Naive thymus-derived CD4-positive, alpha-beta T cell (primary cell): ENCODE measurements at regions not wholly inside any gene's neighbourhood (a gene's known extent, or its start where the extent isn't known, plus 50 kb on each side); places are given as distances from the start of the nearest gene placed in this dataset.

ENCODE experiments used
- ATAC-seq: fragments of 150-1000 bp; cut with Tn5 transposase; 2 replicates; pipeline ENCODE4 v1.10.0; 2021; ENCODE audit warnings: mild to moderate bottlenecking, moderate library complexity
- CTCF ChIA-PET: fragments of 350-600 bp; sonication (Branson Sonifier 250); formaldehyde crosslinking; loops from one replicate; lab custom pipeline; 2021; ENCODE audit warnings: antibody characterized with exemption; lab: Charles Lee
- POLR2A ChIA-PET: fragments of 350-600 bp; sonication (Branson Sonifier 250); formaldehyde crosslinking; loops from one replicate; lab custom pipeline; 2021; ENCODE audit warnings: antibody characterized with exemption, inconsistent platforms; lab: Charles Lee
- DNase-seq, 9 donors: peaks; one replicate each; pipeline versions ENCODE4 v3.0.0 to v3.0.0-alpha.2; 2020 to 2022; ENCODE audit warnings: mixed read lengths in 1 of 9
- H3K27ac ChIP-seq: one replicate; pipeline ENCODE4 v1.7.0; 2013; ENCODE audit warnings: mild to moderate bottlenecking, low read depth, low read length, moderate library complexity
- H3K27me3 ChIP-seq, 2 donors: one replicate each; pipeline ENCODE4 v1.7.0; 2013; ENCODE audit warnings: low read length in 2 of 2, mild to moderate bottlenecking in 2 of 2, moderate library complexity in 2 of 2; ENCODE audit not compliant: control insufficient read depth in 2 of 2, insufficient read depth in 2 of 2
- H3K36me3 ChIP-seq, 3 experiments: 1 replicate in 2 of 3; 2 replicates in 1 of 3; pipeline ENCODE4 v1.7.0; 2013; ENCODE audit warnings: low read length in 3 of 3, mild to moderate bottlenecking in 3 of 3, moderate library complexity in 1 of 3; ENCODE audit not compliant: insufficient read depth in 3 of 3, control insufficient read depth in 2 of 3
- H3K4me1 ChIP-seq, 2 donors: one replicate each; pipeline ENCODE4 v1.7.0; 2013; ENCODE audit warnings: low read length in 2 of 2, mild to moderate bottlenecking in 2 of 2, moderate library complexity in 1 of 2; ENCODE audit not compliant: control insufficient read depth in 2 of 2, insufficient read depth in 2 of 2
- H3K4me3 ChIP-seq: 2 replicates; pipeline ENCODE4 v1.7.0; 2013; ENCODE audit warnings: mild to moderate bottlenecking, low read length
- H3K9me3 ChIP-seq, 3 experiments: 1 replicate in 2 of 3; 2 replicates in 1 of 3; pipeline ENCODE4 v1.7.0; 2013; ENCODE audit warnings: low read length in 3 of 3; ENCODE audit not compliant: control insufficient read depth in 2 of 3
- H3K27ac Mint-ChIP-seq, 9 donors: one replicate each; pipeline ENCODE4 v1.8.0; 2020 to 2022; ENCODE audit warnings: mixed read lengths in 9 of 9, mild to moderate bottlenecking in 8 of 9, moderate library complexity in 5 of 9, inconsistent platforms in 2 of 9
- H3K27me3 Mint-ChIP-seq, 5 donors: one replicate each; pipeline ENCODE4 v1.8.0; 2021 to 2022; ENCODE audit warnings: mixed read lengths in 5 of 5, mild to moderate bottlenecking in 1 of 5
- H3K36me3 Mint-ChIP-seq, 5 donors: one replicate each; pipeline ENCODE4 v1.8.0; 2020 to 2022; ENCODE audit warnings: mixed read lengths in 5 of 5, mild to moderate bottlenecking in 3 of 5, inconsistent platforms in 1 of 5
- H3K4me1 Mint-ChIP-seq, 7 donors: one replicate each; pipeline ENCODE4 v1.8.0; 2020 to 2022; ENCODE audit warnings: mixed read lengths in 7 of 7, mild to moderate bottlenecking in 3 of 7, inconsistent platforms in 1 of 7
- H3K4me3 Mint-ChIP-seq, 10 donors: one replicate each; pipeline ENCODE4 v1.8.0; 2020 to 2022; ENCODE audit warnings: mild to moderate bottlenecking in 10 of 10, mixed read lengths in 10 of 10, moderate library complexity in 6 of 10, inconsistent platforms in 2 of 10
- H3K9me3 Mint-ChIP-seq, 11 donors: one replicate each; pipeline ENCODE4 v1.8.0; 2020 to 2022; ENCODE audit warnings: mixed read lengths in 11 of 11, mild to moderate bottlenecking in 4 of 11, inconsistent platforms in 1 of 11, moderate library complexity in 1 of 11
- intact Hi-C, 2 donors: fragments of 100-400 bp; cut with micrococcal nuclease; formaldehyde crosslinking; loops; one replicate each; pipeline ENCODE4 v1.15.1; 2023

DNA sequence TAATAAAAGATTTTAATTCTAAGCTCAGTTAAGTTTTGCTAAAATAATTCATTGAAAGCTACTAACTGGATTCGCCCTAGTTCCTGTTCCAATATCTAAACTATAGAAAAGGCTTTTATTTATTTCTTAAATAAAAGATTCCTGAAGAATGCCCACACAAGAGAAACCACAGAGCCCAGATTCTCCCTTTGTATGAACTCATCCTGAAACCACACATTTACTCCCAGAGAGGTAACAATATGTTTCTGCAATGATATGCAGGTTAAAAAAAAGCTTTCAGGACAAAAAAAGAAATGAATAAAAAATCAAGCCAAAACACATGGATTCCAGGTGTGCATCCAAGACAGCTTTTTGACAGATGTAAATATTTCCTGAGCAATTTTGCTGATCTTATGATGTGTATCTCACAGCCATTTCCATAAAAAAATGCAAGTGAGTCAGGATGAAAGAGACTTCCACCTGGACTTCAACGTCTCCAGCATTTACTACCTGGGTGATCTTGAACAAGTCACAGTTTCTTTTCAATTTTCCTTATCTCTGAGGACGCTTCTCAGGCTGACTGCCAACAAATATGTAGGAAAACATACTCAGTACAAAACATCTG, 234.4 kb upstream of the FAT1 start:
- no peak overlapping the region for H3K27ac ChIP-seq
- H3K36me3 ChIP-seq: no peaks in the 10 kb centered on the region
- Mint-ChIP-seq H3K27me3 (no peaks in the 10 kb centered on the region), H3K4me1 (no peaks in the 10 kb centered on the region), H3K36me3 (no peaks in the 10 kb centered on the region), H3K9me3 (peaks cover 0 to 19% (median 5%) of the 10 kb centered on the region in 11 donors), H3K27ac (no peak overlapping the region), H3K4me3 (no peak overlapping the region)
- no peak overlapping the region for H3K4me3 ChIP-seq
- DNase-seq (no peak), ATAC-seq (no peak)
- CTCF ChIA-PET: no interaction called here
- no peaks in the 10 kb centered on the region for H3K4me1 ChIP-seq
- POLR2A ChIA-PET: no interaction called here
- H3K9me3 ChIP-seq: no peaks in the 10 kb centered on the region
- H3K27me3 ChIP-seq: no peaks in the 10 kb centered on the region
- intact Hi-C loops: no loop called here

DNA sequence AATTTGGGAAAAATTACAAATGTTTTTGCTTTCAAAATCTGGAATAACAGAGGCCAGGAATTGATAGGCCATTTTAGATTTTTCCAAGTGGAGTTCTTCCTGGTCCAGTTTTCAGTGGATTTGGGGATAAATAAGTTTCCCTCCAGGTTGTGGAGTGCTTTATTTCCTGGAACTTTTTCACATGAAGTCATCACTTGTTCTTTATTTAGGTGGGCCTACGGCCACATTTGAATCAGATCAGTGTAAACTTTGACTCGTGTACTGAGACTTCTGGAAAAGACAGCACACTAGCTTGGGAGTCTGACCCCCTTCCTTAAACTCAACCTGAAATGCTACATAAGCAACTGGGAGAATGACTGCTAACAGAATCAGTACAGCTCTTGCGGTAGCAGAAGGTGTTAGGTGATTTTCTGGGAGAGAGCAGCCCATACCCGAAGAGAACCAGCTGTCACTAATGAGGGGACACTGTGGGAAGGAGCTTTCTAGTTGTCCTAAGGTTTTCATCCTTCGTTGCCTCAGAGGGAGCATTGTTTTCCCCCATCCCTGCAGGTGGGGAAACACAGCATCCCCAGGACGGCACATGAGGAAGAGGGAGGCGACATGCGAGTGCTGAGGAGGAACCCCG, 235.2 kb upstream of the FAT1 start:
- Mint-ChIP-seq H3K9me3 (peaks cover 0 to 14% (median 5%) of the 10 kb centered on the region in 11 donors), H3K4me1 (no peaks in the 10 kb centered on the region), H3K36me3 (no peaks in the 10 kb centered on the region), H3K4me3 (no peak overlapping the region), H3K27me3 (no peaks in the 10 kb centered on the region), H3K27ac (no peak overlapping the region)
- H3K9me3 ChIP-seq: no peaks in the 10 kb centered on the region
- intact Hi-C loops: no loop called here
- no peak for ATAC-seq
- no peak overlapping the region for H3K27ac ChIP-seq
- no peaks in the 10 kb centered on the region for H3K36me3 ChIP-seq
- no peaks in the 10 kb centered on the region for H3K4me1 ChIP-seq
- ChIA-PET POLR2A (no interaction called here), CTCF (no interaction called here)
- DNase-seq: no peak
- H3K27me3 ChIP-seq: no peaks in the 10 kb centered on the region
- H3K4me3 ChIP-seq: no peak overlapping the region

DNA sequence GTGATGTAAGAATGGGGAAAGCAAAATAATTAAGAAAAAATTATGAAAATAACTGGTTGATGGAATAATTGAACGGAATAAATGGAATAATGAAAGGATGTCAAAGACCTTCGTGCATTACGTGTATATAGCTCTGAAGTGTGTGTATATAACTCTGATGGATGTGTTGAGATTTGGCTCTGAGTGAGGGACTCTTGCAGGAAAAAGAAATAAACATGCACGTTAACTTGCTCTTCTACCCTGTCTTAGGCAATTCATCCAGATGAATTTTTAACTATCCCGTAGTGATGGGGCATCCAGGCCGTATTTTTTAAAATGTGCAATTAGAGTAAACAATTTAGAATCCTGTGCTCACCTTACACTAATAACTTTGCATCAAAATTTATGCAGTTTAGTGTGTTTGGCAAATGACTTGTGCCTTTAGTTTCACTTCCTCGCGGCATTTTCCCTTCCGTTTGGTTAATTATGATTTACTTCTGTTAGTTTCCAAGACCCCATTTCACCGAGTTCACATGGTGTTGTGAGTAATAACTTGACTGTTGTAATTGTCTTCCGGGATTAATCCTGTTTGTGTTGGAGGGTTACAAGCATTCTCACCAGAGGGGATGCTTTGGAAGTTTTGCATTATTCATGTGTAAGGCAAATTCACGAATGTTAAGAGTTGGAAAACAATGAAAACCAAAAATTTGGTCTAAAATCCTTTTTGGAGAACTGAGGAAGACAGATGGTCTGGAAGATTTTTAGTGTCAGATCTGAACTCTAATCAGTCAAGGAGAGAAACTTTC, 256.5 kb upstream of the FAT1 start:
- no peaks in the 10 kb centered on the region for H3K9me3 ChIP-seq
- DNase-seq (no peak), ATAC-seq (no peak)
- no peaks in the 10 kb centered on the region for H3K27me3 ChIP-seq
- H3K4me3 Mint-ChIP-seq: no peak overlapping the region
- H3K27ac Mint-ChIP-seq: no peak overlapping the region
- no peak overlapping the region for H3K4me3 ChIP-seq
- intact Hi-C loops: no loop called here
- H3K9me3 Mint-ChIP-seq: peaks cover 0 to 21% (median 3%) of the 10 kb centered on the region in 11 donors
- no peaks in the 10 kb centered on the region for H3K36me3 ChIP-seq
- ChIA-PET CTCF (no interaction called here), POLR2A (no interaction called here)
- no peaks in the 10 kb centered on the region for H3K4me1 Mint-ChIP-seq
- no peak overlapping the region for H3K27ac ChIP-seq
- no peaks in the 10 kb centered on the region for H3K36me3 Mint-ChIP-seq
- H3K4me1 ChIP-seq: no peaks in the 10 kb centered on the region
- no peaks in the 10 kb centered on the region for H3K27me3 Mint-ChIP-seq

DNA sequence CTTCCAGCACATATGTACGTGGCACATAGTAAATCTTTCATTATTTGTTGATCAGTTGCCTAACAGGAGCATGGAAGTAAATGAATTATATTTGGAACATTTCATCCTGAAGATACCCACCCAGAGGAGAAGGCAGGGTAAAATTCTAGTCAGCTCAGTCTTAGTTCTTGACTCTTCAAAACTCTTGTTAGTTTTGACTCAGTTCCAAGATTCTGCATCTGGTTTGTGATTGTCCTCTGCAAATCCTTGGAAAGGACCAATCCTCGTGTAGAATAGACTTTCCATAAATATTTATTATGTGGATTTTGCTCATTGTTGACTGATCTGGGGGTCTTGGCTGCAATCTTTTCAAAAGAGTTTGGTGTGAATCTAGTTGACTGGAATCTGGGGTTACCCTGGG, 257.5 kb upstream of the FAT1 start:
- Histone ChIP-seq H3K27ac (no peak overlapping the region), H3K4me1 (no peaks in the 10 kb centered on the region), H3K9me3 (no peaks in the 10 kb centered on the region), H3K4me3 (no peak overlapping the region), H3K36me3 (no peaks in the 10 kb centered on the region), H3K27me3 (no peaks in the 10 kb centered on the region)
- H3K4me1 Mint-ChIP-seq: no peaks in the 10 kb centered on the region
- no peak overlapping the region for H3K4me3 Mint-ChIP-seq
- H3K27ac Mint-ChIP-seq: no peak overlapping the region
- POLR2A ChIA-PET: no interaction called here
- no peaks in the 10 kb centered on the region for H3K36me3 Mint-ChIP-seq
- H3K9me3 Mint-ChIP-seq: peaks cover 0 to 21% (median 2%) of the 10 kb centered on the region in 11 donors
- intact Hi-C loops: no loop called here
- DNase-seq: no peak
- CTCF ChIA-PET: no interaction called here
- no peaks in the 10 kb centered on the region for H3K27me3 Mint-ChIP-seq
- no peak for ATAC-seq

DNA sequence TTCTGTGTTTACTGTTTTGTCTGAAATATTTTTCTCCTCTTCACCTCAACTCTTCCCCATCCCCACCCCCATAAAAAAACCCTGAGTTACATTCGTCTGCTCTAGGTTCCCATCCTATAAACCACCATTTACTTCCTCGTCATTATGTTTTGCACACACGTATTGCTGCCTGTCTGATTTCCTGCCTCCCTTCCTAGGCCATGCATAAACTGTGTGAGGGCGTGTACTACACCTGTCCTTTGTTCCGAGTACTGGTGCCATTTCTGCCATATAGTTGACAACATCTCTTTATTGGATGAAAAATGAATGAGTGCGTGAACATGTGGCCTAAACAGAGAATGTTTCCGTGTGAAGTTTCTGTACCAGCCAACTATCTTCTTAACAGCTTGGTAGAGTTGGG, 258.5 kb upstream of the FAT1 start:
- POLR2A ChIA-PET: no interaction called here
- H3K9me3 Mint-ChIP-seq: peaks cover 0 to 21% (median 4%) of the 10 kb centered on the region in 11 donors

DNA sequence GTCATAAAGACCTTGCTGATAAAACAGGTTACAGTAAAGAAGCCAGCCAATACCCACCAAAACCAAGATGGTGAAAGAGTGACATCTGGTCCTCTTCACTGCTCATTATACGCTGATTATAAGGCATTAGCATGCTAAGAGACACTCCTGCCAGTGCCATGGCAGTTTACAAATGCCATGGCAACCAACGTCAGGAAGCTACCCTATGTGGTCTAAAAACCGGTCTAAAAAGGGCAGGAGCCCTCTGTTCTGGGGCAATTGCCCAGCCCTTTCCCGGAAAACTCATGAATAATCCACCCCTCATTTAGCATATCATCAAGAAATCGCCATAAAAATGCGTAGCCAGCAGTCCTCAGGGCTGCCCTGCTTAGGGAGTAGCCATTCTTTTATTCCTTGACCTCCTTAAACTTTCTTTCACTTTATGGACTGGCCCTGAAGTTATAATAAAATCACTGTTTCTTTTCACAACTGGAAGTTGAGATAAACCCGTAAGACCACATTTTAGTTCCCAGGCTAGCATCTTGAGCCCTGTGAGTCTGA, 260.5 kb upstream of the FAT1 start:
- Mint-ChIP-seq H3K36me3 (no peaks in the 10 kb centered on the region), H3K4me1 (no peaks in the 10 kb centered on the region), H3K9me3 (peaks cover 0 to 23% (median 7%) of the 10 kb centered on the region in 11 donors), H3K4me3 (no peak overlapping the region), H3K27me3 (no peaks in the 10 kb centered on the region), H3K27ac (no peak overlapping the region)
- CTCF ChIA-PET: no interaction called here
- intact Hi-C loops: no loop called here
- POLR2A ChIA-PET: no interaction called here
- Histone ChIP-seq H3K36me3 (no peaks in the 10 kb centered on the region), H3K4me1 (no peaks in the 10 kb centered on the region), H3K27ac (no peak overlapping the region), H3K4me3 (no peak overlapping the region), H3K27me3 (no peaks in the 10 kb centered on the region), H3K9me3 (no peaks in the 10 kb centered on the region)
- DNase-seq (no peak), ATAC-seq (no peak)

More for the DNA sequence above, 258.5 kb upstream of the FAT1 start:
- Histone ChIP-seq H3K9me3 (no peaks in the 10 kb centered on the region), H3K36me3 (no peaks in the 10 kb centered on the region), H3K27me3 (no peaks in the 10 kb centered on the region), H3K4me1 (no peaks in the 10 kb centered on the region), H3K27ac (no peak overlapping the region), H3K4me3 (no peak overlapping the region)
- intact Hi-C loops: no loop called here
- CTCF ChIA-PET: no interaction called here
- Mint-ChIP-seq H3K27ac (no peak overlapping the region), H3K36me3 (no peaks in the 10 kb centered on the region), H3K4me1 (no peaks in the 10 kb centered on the region), H3K4me3 (no peak overlapping the region), H3K27me3 (no peaks in the 10 kb centered on the region)
- DNase-seq (no peak), ATAC-seq (no peak)
